A549 (cell line): ENCODE measurements at regions not wholly inside any gene's neighbourhood (a gene's known extent, or its start where the extent isn't known, plus 50 kb on each side); places are given as distances from the start of the nearest gene placed in this dataset.

Experiments
- ATAC-seq, 2 experiments: fragments of 200-7000 bp in 1 of 2; fragments of >200 bp in 1 of 2; cut with Nextera tagmentation in 1 of 2; cut with Tn5 transposase in 1 of 2; 3 replicates each; pipeline versions ENCODE4 v1.8.0 to v1.9.1; 2018 to 2020; ENCODE audit warnings: mild to moderate bottlenecking in 1 of 2, moderate library complexity in 1 of 2
- CTCF ChIA-PET: fragments of 300-600 bp; sonication (Branson Sonifier 250); formaldehyde crosslinking; extraction: SDS; loops from one replicate; lab custom pipeline; 2021; ENCODE audit warnings: antibody characterized with exemption, inconsistent platforms; lab: Yijun Ruan, JAX
- POLR2A ChIA-PET: fragments of 350-600 bp; formaldehyde crosslinking; extraction: SDS; loops from one replicate; lab custom pipeline; 2021; ENCODE audit warnings: antibody characterized with exemption, inconsistent platforms; lab: Yijun Ruan, JAX
- DNase-seq, 2 experiments: peaks; one replicate each; pipeline versions ENCODE4 v3.0.0 to v3.0.0-alpha.2; 2011 to 2016; ENCODE audit warnings: low read depth in 1 of 2, low spot score in 1 of 2
- FAIRE-seq: peaks from 2 replicates; lab custom pipeline; 2011; peaks lifted over from hg19 to GRCh38; lab: Jason Lieb, UNC
- H3K27ac ChIP-seq, 2 experiments: fragments of >200 bp; sonication (Bioruptor Twin); formaldehyde crosslinking; 3 replicates each; pipeline ENCODE4 v1.5.1; 2016 to 2017
- H3K4me1 ChIP-seq: fragments of >200 bp; sonication (Bioruptor Twin); formaldehyde crosslinking; 3 replicates; pipeline ENCODE4 v1.6.1; 2016
- H3K4me2 ChIP-seq: fragments of >200 bp; sonication (Bioruptor Twin); formaldehyde crosslinking; 3 replicates; pipeline ENCODE4 v1.6.1; 2016
- H3K4me3 ChIP-seq: fragments of >200 bp; sonication (Bioruptor Twin); formaldehyde crosslinking; 3 replicates; pipeline ENCODE4 v1.5.1; 2016
- H3K9me3 ChIP-seq: fragments of >200 bp; sonication (Bioruptor Twin); formaldehyde crosslinking; 3 replicates; pipeline ENCODE4 v1.6.1; 2016
- ATOH8 ChIP-seq: fragments of 250-450 bp; sonication (Bioruptor Pico); IDR thresholded peaks from 2 replicates; pipeline ENCODE4 v1.5.0; 2020; ENCODE audit warnings: low read depth, mild to moderate bottlenecking, moderate library complexity
- BCL3 ChIP-seq: fragments of >200 bp; sonication (Bioruptor Twin); formaldehyde crosslinking; IDR thresholded peaks from 3 replicates; pipeline ENCODE4 v1.6.1; 2016
- CBX2 ChIP-seq: fragments of 200-600 bp; sonication (generic); IDR thresholded peaks from 2 replicates; pipeline ENCODE4 v1.6.1; 2016; ENCODE audit warnings: low read depth, mild to moderate bottlenecking, borderline replicate concordance
- CBX8 ChIP-seq: fragments of 200-600 bp; sonication (generic); IDR thresholded peaks from 2 replicates; pipeline ENCODE4 v1.6.1; 2016
- FOSB ChIP-seq: fragments of 250-450 bp; sonication (Bioruptor Pico); IDR thresholded peaks from 2 replicates; pipeline ENCODE4 v1.5.0; 2020; ENCODE audit warnings: mild to moderate bottlenecking, moderate library complexity
- FOXS1 ChIP-seq: fragments of 250-450 bp; sonication (Bioruptor Pico); IDR thresholded peaks from 2 replicates; pipeline ENCODE4 v1.5.0; 2020; ENCODE audit warnings: mild to moderate bottlenecking, moderate library complexity
- GATA3 ChIP-seq: IDR thresholded peaks from 2 replicates; pipeline ENCODE4 v1.6.1; 2012; ENCODE audit warnings: borderline replicate concordance
- HDAC2 ChIP-seq: fragments of 200-600 bp; sonication (generic); IDR thresholded peaks from 2 replicates; pipeline ENCODE4 v1.6.1; 2016
- HEYL ChIP-seq: fragments of 250-450 bp; sonication (Bioruptor Pico); IDR thresholded peaks from 2 replicates; pipeline ENCODE4 v1.8.0; 2021; ENCODE audit warnings: mild to moderate bottlenecking, moderate library complexity
- HMGXB4 ChIP-seq: fragments of 250-450 bp; sonication (Bioruptor Pico); IDR thresholded peaks from 2 replicates; pipeline ENCODE4 v1.5.0; 2021; ENCODE audit warnings: mild to moderate bottlenecking, moderate library complexity, borderline replicate concordance
- HOXB5 ChIP-seq: fragments of 250-450 bp; sonication (Bioruptor Pico); IDR thresholded peaks from 2 replicates; pipeline ENCODE4 v1.5.0; 2020; ENCODE audit warnings: mild to moderate bottlenecking, moderate library complexity
- JUN ChIP-seq, 2 experiments: fragments of >200 bp; sonication (Bioruptor Twin); formaldehyde crosslinking; IDR thresholded peaks; 2 replicates in 1 of 2; 3 replicates in 1 of 2; pipeline ENCODE4 v1.6.1; 2016 to 2017
- JUNB ChIP-seq: fragments of >200 bp; sonication (Bioruptor Twin); formaldehyde crosslinking; IDR thresholded peaks from 2 replicates; pipeline ENCODE4 v1.6.1; 2016
- KDM1A ChIP-seq: fragments of 200-600 bp; sonication (generic); IDR thresholded peaks from 2 replicates; pipeline ENCODE4 v1.6.1; 2016; ENCODE audit warnings: low read depth, mild to moderate bottlenecking
- MAFK ChIP-seq: fragments of 450-650 bp; IDR thresholded peaks from 2 replicates; pipeline ENCODE4 v1.6.1; 2014; ENCODE audit not compliant: partially characterized antibody
- NPAS2 ChIP-seq: fragments of 250-450 bp; sonication (Bioruptor Pico); IDR thresholded peaks from 2 replicates; pipeline ENCODE4 v1.8.0; 2022; ENCODE audit warnings: mild to moderate bottlenecking, moderate library complexity, borderline replicate concordance
- PBX3 ChIP-seq: IDR thresholded peaks from 2 replicates; pipeline ENCODE4 v1.6.1; 2012
- POLR2A ChIP-seq: IDR thresholded peaks from 2 replicates; pipeline ENCODE4 v1.6.1; 2012; ENCODE audit warnings: mild to moderate bottlenecking, low read length
- RAD21 ChIP-seq, 2 experiments: fragments of >200 bp in 1 of 2; sonication (Bioruptor Twin) in 1 of 2; formaldehyde crosslinking in 1 of 2; IDR thresholded peaks in 1 of 2; conservative IDR thresholded peaks in 1 of 2; 2 replicates in 1 of 2; 3 replicates in 1 of 2; pipeline ENCODE4 v1.6.1; 2012 to 2018; ENCODE audit warnings: inconsistent platforms in 1 of 2
- RCOR1 ChIP-seq: fragments of 150-350 bp; IDR thresholded peaks from 2 replicates; pipeline ENCODE4 v1.6.1; 2014; ENCODE audit warnings: antibody characterized with exemption, low read length, low read depth
- REST ChIP-seq: fragments of 200-600 bp; sonication (generic); IDR thresholded peaks from 2 replicates; pipeline ENCODE4 v1.6.1; 2016; ENCODE audit warnings: antibody characterized with exemption, mild to moderate bottlenecking, moderate library complexity
- SMC3 ChIP-seq: fragments of >200 bp; sonication (Bioruptor Twin); formaldehyde crosslinking; IDR thresholded peaks from 3 replicates; pipeline ENCODE4 v1.6.1; 2018; ENCODE audit warnings: inconsistent platforms
- SREBF2 ChIP-seq: fragments of 450-650 bp; IDR thresholded peaks from 2 replicates; pipeline ENCODE4 v1.6.1; 2014; ENCODE audit warnings: mild to moderate bottlenecking, moderate library complexity
- TFCP2L1 ChIP-seq: fragments of 250-450 bp; sonication (Bioruptor Pico); IDR thresholded peaks from 2 replicates; pipeline ENCODE4 v1.5.0; 2021; ENCODE audit warnings: mild to moderate bottlenecking
- ZNF302 ChIP-seq: fragments of 250-450 bp; sonication (Bioruptor Pico); IDR thresholded peaks from 2 replicates; pipeline ENCODE4 v1.9.0; 2021; ENCODE audit warnings: inconsistent platforms, mild to moderate bottlenecking, moderate library complexity
- ZSCAN20 ChIP-seq: fragments of 250-450 bp; sonication (Bioruptor Pico); IDR thresholded peaks from 2 replicates; pipeline ENCODE4 v1.8.0; 2022; ENCODE audit warnings: mild to moderate bottlenecking, moderate library complexity
- WGBS: methylation state at CpG from one replicate; pipeline ENCODE4 v1.1.6; 2017; ENCODE audit errors: missing lambda C conversion rate; 5-methylcytosine and 5-hydroxymethylcytosine counted together

- no peaks in the 10 kb centered on the region for H3K4me1 ChIP-seq
- H3K27ac ChIP-seq, result no peak overlapping the region
- H3K9me3 ChIP-seq, result no peaks in the 10 kb centered on the region
- H3K4me3 ChIP-seq, result no peak overlapping the region
- FAIRE-seq, result no peak
- TF ChIP-seq ATOH8 (CRISPR knock-in tag), result no peak
- no peak for TF ChIP-seq HMGXB4
- ATAC-seq, result no peak
- no peak for DNase-seq
- CTCF ChIA-PET, result no interaction called here
- H3K4me2 ChIP-seq, result no peak overlapping the region
- POLR2A ChIA-PET, result no interaction called here
Observed at GRCh38 chr4:54879576-54879975, 221.8 kb downstream of the KIT start.

- Histone ChIP-seq H3K4me1 (no peaks in the 10 kb centered on the region), H3K9me3 (no peaks in the 10 kb centered on the region), H3K27ac (no peak overlapping the region), H3K4me2 (no peak overlapping the region), H3K4me3 (no peak overlapping the region)
- FAIRE-seq (no peak), ATAC-seq (no peak), DNase-seq (no peak)
- TF ChIP-seq ZSCAN20 (CRISPR knock-in tag) (no peak), FOSB (CRISPR knock-in tag) (no peak), PBX3 (no peak), REST (no peak), SREBF2 (no peak), FOXS1 (no peak), SMC3 (no peak), JUN (IDR thresholded peaks at IDR 0.05) (no peak), HEYL (no peak), JUNB (no peak), RCOR1 (no peak), HOXB5 (CRISPR knock-in tag) (no peak), POLR2A (no peak), NPAS2 (CRISPR knock-in tag) (no peak), RAD21 (conservative IDR thresholded peaks at IDR 0.05 in 1 of 2, IDR thresholded peaks at IDR 0.05 in 1 of 2) (no peak)
- WGBS, result 52% methylated on average over 2 of the region's 2 CpGs
- ChIA-PET CTCF (no interaction called here), POLR2A (no interaction called here)
Observed at GRCh38 chr4:54877006-54877405, 219.2 kb downstream of the KIT start.

- Histone ChIP-seq H3K4me3 (no peak overlapping the region), H3K4me2 (no peak overlapping the region), H3K9me3 (no peaks in the 10 kb centered on the region), H3K27ac (no peak overlapping the region), H3K4me1 (no peaks in the 10 kb centered on the region)
- WGBS, result 0% methylated on average over 3 of the region's 3 CpGs
- ChIA-PET POLR2A (no interaction called here), CTCF (no interaction called here)
- no peak for ATAC-seq
- no peak for FAIRE-seq
- no peak for DNase-seq
- TF ChIP-seq BCL3 (no peak), HDAC2 (no peak), ATOH8 (CRISPR knock-in tag) (no peak), KDM1A (no peak), ZSCAN20 (CRISPR knock-in tag) (no peak), TFCP2L1 (CRISPR knock-in tag) (no peak), GATA3 (no peak), CBX8 (no peak), ZNF302 (no peak), MAFK (no peak), CBX2 (no peak)
Observed at GRCh38 chr4:54872261-54872660, 214.5 kb downstream of the KIT start.
